Bronchial epithelial cell (primary cell): ENCODE measurements at regions not wholly inside any gene's neighbourhood (a gene's known extent, or its start where the extent isn't known, plus 50 kb on each side); places are given as distances from the start of the nearest gene placed in this dataset.

Experiments used
- DNase-seq: peaks from one replicate; pipeline ENCODE4 v3.0.0-alpha.2; 2010; ENCODE audit warnings: low read depth
- FAIRE-seq: peaks from 2 replicates; lab custom pipeline; 2011; peaks lifted over from hg19 to GRCh38; lab: Jason Lieb, UNC
- H3K27me3 ChIP-seq: 2 replicates; pipeline ENCODE4 v1.5.1; 2011; ENCODE audit warnings: low read length; ENCODE audit not compliant: control insufficient read depth, insufficient read depth
- H3K36me3 ChIP-seq: 2 replicates; pipeline ENCODE4 v1.5.1; 2011; ENCODE audit warnings: low read length; ENCODE audit not compliant: control insufficient read depth, insufficient read depth
- H3K4me3 ChIP-seq: 2 replicates; pipeline ENCODE4 v1.5.1; 2011; ENCODE audit warnings: mild to moderate bottlenecking, low read depth, low read length, control low read depth
- CTCF ChIP-seq: IDR thresholded peaks from 2 replicates; pipeline ENCODE4 v1.5.1; 2011; ENCODE audit warnings: mild to moderate bottlenecking, moderate library complexity, low read length, control low read depth, inconsistent platforms; ENCODE audit not compliant: insufficient read depth, severe bottlenecking

GRCh38 chr14:85798856-85799255 is 268.9 kb downstream of the FLRT2 start:
- TF ChIP-seq CTCF = no peak
- DNase-seq (no peak), FAIRE-seq (no peak)
- no peaks in the 10 kb centered on the region for H3K27me3 ChIP-seq
- no peaks in the 10 kb centered on the region for H3K36me3 ChIP-seq
- no peak overlapping the region for H3K4me3 ChIP-seq

- DNase-seq (no peak), FAIRE-seq (no peak)
- no peaks in the 10 kb centered on the region for H3K27me3 ChIP-seq
- H3K4me3 ChIP-seq = no peak overlapping the region
- no peaks in the 10 kb centered on the region for H3K36me3 ChIP-seq
- no peak for TF ChIP-seq CTCF
Observed at GRCh38 chr14:85793533-85793932, 263.6 kb downstream of the FLRT2 start.

- Histone ChIP-seq H3K36me3 (no peaks in the 10 kb centered on the region), H3K27me3 (no peaks in the 10 kb centered on the region), H3K4me3 (no peak overlapping the region)
- DNase-seq = no peak
- TF ChIP-seq CTCF = no peak
- no peak for FAIRE-seq
Observed at GRCh38 chr14:85789506-85789905, 259.6 kb downstream of the FLRT2 start.

- DNase-seq = no peak
- no peak for TF ChIP-seq CTCF
- Histone ChIP-seq H3K4me3 (no peak overlapping the region), H3K36me3 (no peaks in the 10 kb centered on the region), H3K27me3 (no peaks in the 10 kb centered on the region)
- no peak for FAIRE-seq
Observed at GRCh38 chr14:85788470-85789233, 258.7 kb downstream of the FLRT2 start.

GRCh38 chr14:85766295-85766694 is 236.4 kb downstream of the FLRT2 start:
- TF ChIP-seq CTCF = no peak
- no peak overlapping the region for H3K4me3 ChIP-seq
- DNase-seq (no peak), FAIRE-seq (no peak)
- no peaks in the 10 kb centered on the region for H3K36me3 ChIP-seq
- H3K27me3 ChIP-seq = no peaks in the 10 kb centered on the region

- TF ChIP-seq CTCF = no peak
- Histone ChIP-seq H3K36me3 (no peaks in the 10 kb centered on the region), H3K4me3 (no peak overlapping the region), H3K27me3 (no peaks in the 10 kb centered on the region)
- FAIRE-seq = no peak
- no peak for DNase-seq
Observed at GRCh38 chr14:85764822-85765221, 234.9 kb downstream of the FLRT2 start.
